IPS-18c (cell line): ENCODE measurements at regions not wholly inside any gene's neighbourhood (a gene's known extent, or its start where the extent isn't known, plus 50 kb on each side); places are given as distances from the start of the nearest gene placed in this dataset.

Source experiments
- H3K4me3 ChIP-seq: 2 replicates; pipeline ENCODE4 v1.7.0; 2013; ENCODE audit warnings: low read depth, mild to moderate bottlenecking, low read length, moderate library complexity; ENCODE audit not compliant: insufficient read depth
- H3K9me3 ChIP-seq: one replicate; pipeline ENCODE4 v1.6.1; 2013; ENCODE audit warnings: mild to moderate bottlenecking, low read length, moderate library complexity; ENCODE audit not compliant: control insufficient read depth, insufficient read depth

- Histone ChIP-seq H3K9me3 (no peaks in the 10 kb centered on the region), H3K4me3 (no peak overlapping the region)
Measured at GRCh38 chr13:107573184-107573583, 642.2 kb downstream of the LIG4 start.

GRCh38 chr13:107572156-107572555 is 643.2 kb downstream of the LIG4 start:
- H3K4me3 ChIP-seq = no peak overlapping the region
- H3K9me3 ChIP-seq = no peaks in the 10 kb centered on the region

GRCh38 chr13:107568181-107568580 is 647.2 kb downstream of the LIG4 start:
- H3K4me3 ChIP-seq = no peak overlapping the region
- H3K9me3 ChIP-seq = no peaks in the 10 kb centered on the region

GRCh38 chr13:107563099-107563925 is 652.0 kb downstream of the LIG4 start:
- Histone ChIP-seq H3K9me3 (no peaks in the 10 kb centered on the region), H3K4me3 (no peak overlapping the region)

- no peaks in the 10 kb centered on the region for H3K9me3 ChIP-seq
- no peak overlapping the region for H3K4me3 ChIP-seq
Measured at GRCh38 chr13:107562203-107562602, 653.1 kb downstream of the LIG4 start.

GRCh38 chr13:107554460-107554859 is 660.9 kb downstream of the LIG4 start:
- Histone ChIP-seq H3K9me3 (no peaks in the 10 kb centered on the region), H3K4me3 (no peak overlapping the region)

GRCh38 chr13:107553838-107554237 is 661.5 kb downstream of the LIG4 start:
- Histone ChIP-seq H3K9me3 (no peaks in the 10 kb centered on the region), H3K4me3 (no peak overlapping the region)

- H3K4me3 ChIP-seq = no peak overlapping the region
- H3K9me3 ChIP-seq = no peaks in the 10 kb centered on the region
Measured at GRCh38 chr13:107551521-107551920, 663.8 kb downstream of the LIG4 start.

GRCh38 chr13:107548338-107548737 is 667.0 kb downstream of the LIG4 start:
- Histone ChIP-seq H3K4me3 (no peak overlapping the region), H3K9me3 (no peaks in the 10 kb centered on the region)

- Histone ChIP-seq H3K4me3 (no peak overlapping the region), H3K9me3 (no peaks in the 10 kb centered on the region)
Measured at GRCh38 chr13:107545946-107546502, 669.3 kb downstream of the LIG4 start.

- H3K9me3 ChIP-seq = no peaks in the 10 kb centered on the region
- H3K4me3 ChIP-seq = no peak overlapping the region
Measured at GRCh38 chr13:107534548-107534947, 680.8 kb downstream of the LIG4 start.

- H3K4me3 ChIP-seq = no peak overlapping the region
Measured at GRCh38 chr13:107531816-107532215, 683.5 kb downstream of the LIG4 start.

GRCh38 chr13:107531180-107531579 is 684.2 kb downstream of the LIG4 start:
- H3K9me3 ChIP-seq = no peaks in the 10 kb centered on the region
- H3K4me3 ChIP-seq = no peak overlapping the region

More at GRCh38 chr13:107531816-107532215, 683.5 kb downstream of the LIG4 start:
- H3K9me3 ChIP-seq = no peaks in the 10 kb centered on the region

- Histone ChIP-seq H3K9me3 (no peaks in the 10 kb centered on the region), H3K4me3 (no peak overlapping the region)
Measured at GRCh38 chr13:107529035-107529434, 686.3 kb downstream of the LIG4 start.

GRCh38 chr13:107518780-107519179 is 696.6 kb downstream of the LIG4 start:
- no peaks in the 10 kb centered on the region for H3K9me3 ChIP-seq
- H3K4me3 ChIP-seq = no peak overlapping the region

GRCh38 chr13:107518292-107518691 is 697.0 kb downstream of the LIG4 start:
- Histone ChIP-seq H3K4me3 (no peak overlapping the region), H3K9me3 (no peaks in the 10 kb centered on the region)

GRCh38 chr13:107516517-107516916 is 698.8 kb downstream of the LIG4 start:
- H3K9me3 ChIP-seq = no peaks in the 10 kb centered on the region
- no peak overlapping the region for H3K4me3 ChIP-seq

GRCh38 chr13:107512551-107512950 is 702.8 kb downstream of the LIG4 start:
- no peak overlapping the region for H3K4me3 ChIP-seq
- H3K9me3 ChIP-seq = no peaks in the 10 kb centered on the region
